ENCODE measurements at regions not wholly inside any gene's neighbourhood (a gene's known extent, or its start where the extent isn't known, plus 50 kb on each side); places are given as distances from the start of the nearest gene placed in this dataset.

GRCh38 chr4:25494166-25494565, 117.1 kb downstream of the ANAPC4 start:
- Histone ChIP-seq H3K27ac (ENCODE audit: low read depth, low read length, poor library complexity, severe bottlenecking) (no peak overlapping the region), H3K4me3 (ENCODE audit: low read depth, low read length, poor library complexity, severe bottlenecking) (no peak overlapping the region), H3K36me3 (ENCODE audit: insufficient read depth, low read length, poor library complexity, severe bottlenecking) (no peaks in the 10 kb centered on the region), H3K27me3 (replicated peaks; ENCODE audit: insufficient read depth, low read depth, low read length, poor library complexity) (no peaks in the 10 kb centered on the region), H3K4me1 (ENCODE audit: insufficient read depth, low read length, poor library complexity, severe bottlenecking) (no peaks in the 10 kb centered on the region), H3K9me3 (ENCODE audit: low read depth, low read length, poor library complexity, severe bottlenecking) (peaks cover 13% of the 10 kb centered on the region)
- no peak for TF ChIP-seq EZH2 (IDR thresholded peaks at IDR 0.05; ENCODE audit: borderline replicate concordance, low read depth, low read length, poor library complexity, severe bottlenecking)
- TF ChIP-seq CTCF (conservative IDR thresholded peaks at IDR 0.05; ENCODE audit: low read depth, low read length): no peak
- intact Hi-C loops (cut with micrococcal nuclease; ENCODE audit: unreplicated experiment): no loop called here
- ChIA-PET CTCF (no interaction called here), POLR2A (ENCODE audit: low non-redundant PET) (no interaction called here)
- BruUV-seq (replicated peaks): no TSS peak
- no peak for DNase-seq (ENCODE audit: low spot score)

GRCh38 chr4:25500626-25501316, 123.7 kb downstream of the ANAPC4 start:
- no peaks in the 10 kb centered on the region for H3K36me3 ChIP-seq (ENCODE audit: insufficient read depth, low read length, poor library complexity, severe bottlenecking)
- TF ChIP-seq CTCF (conservative IDR thresholded peaks at IDR 0.05; ENCODE audit: low read depth, low read length) (no peak), EZH2 (IDR thresholded peaks at IDR 0.05; ENCODE audit: borderline replicate concordance, low read depth, low read length, poor library complexity, severe bottlenecking) (no peak)
- ChIA-PET POLR2A (ENCODE audit: low non-redundant PET) (no interaction called here), CTCF (interaction anchor here (0.8 to 1.1 kb wide), 3 partner anchors 59 to 267 kb away, joined by 3 to 4 read pairs (median 3); no protein-coding TSS in a partner anchor)
- peak; percentile 92 for DNase-seq (ENCODE audit: low spot score)
- intact Hi-C loops (cut with micrococcal nuclease; ENCODE audit: unreplicated experiment): loop anchor here (10.0 kb wide), 1 partner anchor 264 kb away; no protein-coding TSS in a partner anchor
- no peak overlapping the region for H3K4me3 ChIP-seq (ENCODE audit: low read depth, low read length, poor library complexity, severe bottlenecking)
- no peaks in the 10 kb centered on the region for H3K9me3 ChIP-seq (ENCODE audit: low read depth, low read length, poor library complexity, severe bottlenecking)
- BruUV-seq (replicated peaks): no TSS peak
- H3K4me1 ChIP-seq (ENCODE audit: insufficient read depth, low read length, poor library complexity, severe bottlenecking): peaks cover 20% of the 10 kb centered on the region
- H3K27ac ChIP-seq (ENCODE audit: low read depth, low read length, poor library complexity, severe bottlenecking): peak overlapping the region; percentile 62
- H3K27me3 ChIP-seq (replicated peaks; ENCODE audit: insufficient read depth, low read depth, low read length, poor library complexity): no peaks in the 10 kb centered on the region

- intact Hi-C loops (cut with micrococcal nuclease; ENCODE audit: unreplicated experiment): loop anchor here (10.0 kb wide), 1 partner anchor 263 kb away; no protein-coding TSS in a partner anchor
- no peaks in the 10 kb centered on the region for H3K36me3 ChIP-seq (ENCODE audit: insufficient read depth, low read length, poor library complexity, severe bottlenecking)
- H3K27ac ChIP-seq (ENCODE audit: low read depth, low read length, poor library complexity, severe bottlenecking): peak overlapping the region; percentile 63
- ChIA-PET POLR2A (ENCODE audit: low non-redundant PET) (no interaction called here), CTCF (no interaction called here)
- TF ChIP-seq EZH2 (IDR thresholded peaks at IDR 0.05; ENCODE audit: borderline replicate concordance, low read depth, low read length, poor library complexity, severe bottlenecking) (no peak), CTCF (conservative IDR thresholded peaks at IDR 0.05; ENCODE audit: low read depth, low read length) (no peak)
- DNase-seq (ENCODE audit: low spot score): no peak
- no peaks in the 10 kb centered on the region for H3K27me3 ChIP-seq (replicated peaks; ENCODE audit: insufficient read depth, low read depth, low read length, poor library complexity)
- no peak overlapping the region for H3K4me3 ChIP-seq (ENCODE audit: low read depth, low read length, poor library complexity, severe bottlenecking)
- no peaks in the 10 kb centered on the region for H3K9me3 ChIP-seq (ENCODE audit: low read depth, low read length, poor library complexity, severe bottlenecking)
- BruUV-seq (replicated peaks): no TSS peak
- peaks cover 20% of the 10 kb centered on the region for H3K4me1 ChIP-seq (ENCODE audit: insufficient read depth, low read length, poor library complexity, severe bottlenecking)
These were observed 125.1 kb downstream of the ANAPC4 start for GRCh38 chr4:25502115-25502514.

Data from A673 (cell line).